ENCODE measurements at regions not wholly inside any gene's neighbourhood (a gene's known extent, or its start where the extent isn't known, plus 50 kb on each side); places are given as distances from the start of the nearest gene placed in this dataset.

- no peaks in the 10 kb centered on the region for H3K36me3 ChIP-seq (ENCODE audit: insufficient read depth, low read length)
- Mint-ChIP-seq H3K4me3 (ENCODE audit: unreplicated experiment) (no peak overlapping the region), H3K4me1 (ENCODE audit: low read depth, unreplicated experiment) (peaks cover 1% of the 10 kb centered on the region), H3K36me3 (ENCODE audit: low read depth, unreplicated experiment) (no peaks in the 10 kb centered on the region), H3K27ac (ENCODE audit: unreplicated experiment) (no peak overlapping the region), H3K9me3 (ENCODE audit: unreplicated experiment) (no peaks in the 10 kb centered on the region), H3K27me3 (ENCODE audit: low read depth, unreplicated experiment) (peaks cover 32% of the 10 kb centered on the region)
- DNase-seq (ENCODE audit: low read depth), result no peak
- no peak overlapping the region for H3K4me2 ChIP-seq (ENCODE audit: low read length)
- no peak for FAIRE-seq
- H3K27me3 ChIP-seq (ENCODE audit: insufficient read depth, low read length), result no peaks in the 10 kb centered on the region
- H3K4me1 ChIP-seq (ENCODE audit: insufficient read depth, low read length), result peaks cover under 1% of the 10 kb centered on the region
- no peak overlapping the region for H2AFZ ChIP-seq (ENCODE audit: low read depth, low read length)
- no peaks in the 10 kb centered on the region for H4K20me1 ChIP-seq (ENCODE audit: insufficient read depth, low read length)
- H3K9me3 ChIP-seq (ENCODE audit: insufficient read depth, low read depth, low read length), result no peaks in the 10 kb centered on the region
- no peaks in the 10 kb centered on the region for H3K79me2 ChIP-seq (ENCODE audit: insufficient read depth, low read length)
- TF ChIP-seq EZH2 (IDR thresholded peaks at IDR 0.05; ENCODE audit: insufficient read depth, low read length) (no peak), CTCF (IDR thresholded peaks at IDR 0.05; ENCODE audit: insufficient read depth, low read depth, low read length) (no peak)
- H3K27ac ChIP-seq (ENCODE audit: low read depth, low read length), result no peak overlapping the region
- H3K9ac ChIP-seq (ENCODE audit: low read length), result no peak overlapping the region
- H3K4me3 ChIP-seq (ENCODE audit: insufficient read depth, low read depth, low read length), result no peak overlapping the region
These were observed 58.4 kb downstream of the FOXI1 start for GRCh38 chr5:170164087-170164486.

- no peak for FAIRE-seq
- Histone ChIP-seq H3K4me2 (ENCODE audit: low read length) (no peak overlapping the region), H3K9me3 (ENCODE audit: insufficient read depth, low read depth, low read length) (no peaks in the 10 kb centered on the region), H3K9ac (ENCODE audit: low read length) (no peak overlapping the region), H2AFZ (ENCODE audit: low read depth, low read length) (no peak overlapping the region), H3K27me3 (ENCODE audit: insufficient read depth, low read length) (no peaks in the 10 kb centered on the region), H3K27ac (ENCODE audit: low read depth, low read length) (no peak overlapping the region), H3K79me2 (ENCODE audit: insufficient read depth, low read length) (no peaks in the 10 kb centered on the region), H4K20me1 (ENCODE audit: insufficient read depth, low read length) (no peaks in the 10 kb centered on the region), H3K36me3 (ENCODE audit: insufficient read depth, low read length) (no peaks in the 10 kb centered on the region), H3K4me3 (ENCODE audit: insufficient read depth, low read depth, low read length) (no peak overlapping the region), H3K4me1 (ENCODE audit: insufficient read depth, low read length) (no peaks in the 10 kb centered on the region)
- Mint-ChIP-seq H3K9me3 (ENCODE audit: unreplicated experiment) (no peaks in the 10 kb centered on the region), H3K4me3 (ENCODE audit: unreplicated experiment) (no peak overlapping the region), H3K4me1 (ENCODE audit: low read depth, unreplicated experiment) (no peaks in the 10 kb centered on the region), H3K27me3 (ENCODE audit: low read depth, unreplicated experiment) (peaks cover 40% of the 10 kb centered on the region), H3K27ac (ENCODE audit: unreplicated experiment) (no peak overlapping the region), H3K36me3 (ENCODE audit: low read depth, unreplicated experiment) (no peaks in the 10 kb centered on the region)
- DNase-seq (ENCODE audit: low read depth), result no peak
- no peak for TF ChIP-seq EZH2 (IDR thresholded peaks at IDR 0.05; ENCODE audit: insufficient read depth, low read length)
- no peak for TF ChIP-seq CTCF (IDR thresholded peaks at IDR 0.05; ENCODE audit: insufficient read depth, low read depth, low read length)
These were observed 59.2 kb downstream of the FOXI1 start for GRCh38 chr5:170164921-170165320.

- H3K4me2 ChIP-seq (ENCODE audit: low read length), result no peak overlapping the region
- no peaks in the 10 kb centered on the region for H4K20me1 ChIP-seq (ENCODE audit: insufficient read depth, low read length)
- H3K79me2 ChIP-seq (ENCODE audit: insufficient read depth, low read length), result no peaks in the 10 kb centered on the region
- no peak overlapping the region for H3K9ac ChIP-seq (ENCODE audit: low read length)
- H3K27me3 ChIP-seq (ENCODE audit: insufficient read depth, low read length), result no peaks in the 10 kb centered on the region
- no peak overlapping the region for H3K4me3 Mint-ChIP-seq (ENCODE audit: unreplicated experiment)
- FAIRE-seq (no peak), DNase-seq (ENCODE audit: low read depth) (no peak)
- H3K9me3 ChIP-seq (ENCODE audit: insufficient read depth, low read depth, low read length), result no peaks in the 10 kb centered on the region
- no peak for TF ChIP-seq EZH2 (IDR thresholded peaks at IDR 0.05; ENCODE audit: insufficient read depth, low read length)
- TF ChIP-seq CTCF (IDR thresholded peaks at IDR 0.05; ENCODE audit: insufficient read depth, low read depth, low read length), result no peak
- H3K9me3 Mint-ChIP-seq (ENCODE audit: unreplicated experiment), result no peaks in the 10 kb centered on the region
- H3K27ac Mint-ChIP-seq (ENCODE audit: unreplicated experiment), result no peak overlapping the region
- no peaks in the 10 kb centered on the region for H3K36me3 ChIP-seq (ENCODE audit: insufficient read depth, low read length)
- H3K4me1 ChIP-seq (ENCODE audit: insufficient read depth, low read length), result no peaks in the 10 kb centered on the region
- no peak overlapping the region for H3K27ac ChIP-seq (ENCODE audit: low read depth, low read length)
- H2AFZ ChIP-seq (ENCODE audit: low read depth, low read length), result no peak overlapping the region
- no peaks in the 10 kb centered on the region for H3K4me1 Mint-ChIP-seq (ENCODE audit: low read depth, unreplicated experiment)
- H3K27me3 Mint-ChIP-seq (ENCODE audit: low read depth, unreplicated experiment), result peaks cover 50% of the 10 kb centered on the region
- H3K36me3 Mint-ChIP-seq (ENCODE audit: low read depth, unreplicated experiment), result no peaks in the 10 kb centered on the region
- no peak overlapping the region for H3K4me3 ChIP-seq (ENCODE audit: insufficient read depth, low read depth, low read length)
These were observed 60.4 kb downstream of the FOXI1 start for GRCh38 chr5:170166101-170166500.

All from astrocyte (in vitro differentiated cells and primary cell).